ENCODE measurements at regions not wholly inside any gene's neighbourhood (a gene's known extent, or its start where the extent isn't known, plus 50 kb on each side); places are given as distances from the start of the nearest gene placed in this dataset.

DNA sequence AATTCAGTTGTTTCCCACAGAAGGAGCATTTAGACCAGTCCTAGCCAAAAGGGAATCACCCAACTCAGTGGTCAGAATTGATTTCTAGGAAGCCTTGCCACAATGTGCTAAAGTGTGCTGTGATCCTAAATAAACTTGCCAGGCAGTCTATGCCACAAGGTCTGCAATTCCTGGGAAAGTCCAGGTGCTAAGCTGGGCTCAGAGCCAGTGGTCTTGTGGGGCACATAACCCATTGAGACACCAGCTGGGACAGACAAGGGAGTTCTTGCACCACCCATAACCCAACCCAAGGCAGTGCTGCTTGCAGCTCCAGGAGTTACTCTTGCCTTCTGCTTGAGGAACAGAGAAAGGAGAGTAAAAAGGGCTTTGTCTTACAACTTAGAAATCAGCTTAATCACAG is 489.5 kb upstream of the SPRY2 start:
- no peak for ATAC-seq (ENCODE audit: low read depth)
- H3K36me3 ChIP-seq (ENCODE audit: low read depth), result no peaks in the 10 kb centered on the region
- no peak for DNase-seq (ENCODE audit: low spot score)
- TF ChIP-seq, protein P1, sequence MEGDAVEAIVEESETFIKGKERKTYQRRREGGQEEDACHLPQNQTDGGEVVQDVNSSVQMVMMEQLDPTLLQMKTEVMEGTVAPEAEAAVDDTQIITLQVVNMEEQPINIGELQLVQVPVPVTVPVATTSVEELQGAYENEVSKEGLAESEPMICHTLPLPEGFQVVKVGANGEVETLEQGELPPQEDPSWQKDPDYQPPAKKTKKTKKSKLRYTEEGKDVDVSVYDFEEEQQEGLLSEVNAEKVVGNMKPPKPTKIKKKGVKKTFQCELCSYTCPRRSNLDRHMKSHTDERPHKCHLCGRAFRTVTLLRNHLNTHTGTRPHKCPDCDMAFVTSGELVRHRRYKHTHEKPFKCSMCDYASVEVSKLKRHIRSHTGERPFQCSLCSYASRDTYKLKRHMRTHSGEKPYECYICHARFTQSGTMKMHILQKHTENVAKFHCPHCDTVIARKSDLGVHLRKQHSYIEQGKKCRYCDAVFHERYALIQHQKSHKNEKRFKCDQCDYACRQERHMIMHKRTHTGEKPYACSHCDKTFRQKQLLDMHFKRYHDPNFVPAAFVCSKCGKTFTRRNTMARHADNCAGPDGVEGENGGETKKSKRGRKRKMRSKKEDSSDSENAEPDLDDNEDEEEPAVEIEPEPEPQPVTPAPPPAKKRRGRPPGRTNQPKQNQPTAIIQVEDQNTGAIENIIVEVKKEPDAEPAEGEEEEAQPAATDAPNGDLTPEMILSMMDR (IDR thresholded peaks at IDR 0.05; ENCODE audit: poor library complexity, severe bottlenecking), result no peak
- H3K4me1 ChIP-seq (ENCODE audit: insufficient read depth, poor library complexity, severe bottlenecking), result no peaks in the 10 kb centered on the region
- no peaks in the 10 kb centered on the region for H3K9me3 ChIP-seq (ENCODE audit: severe bottlenecking)
- H3K27ac ChIP-seq (ENCODE audit: poor library complexity, severe bottlenecking), result no peak overlapping the region
- H3K27me3 ChIP-seq (ENCODE audit: insufficient read depth, poor library complexity, severe bottlenecking), result no peaks in the 10 kb centered on the region
- no peak overlapping the region for H3K4me3 ChIP-seq (ENCODE audit: severe bottlenecking)

DNA sequence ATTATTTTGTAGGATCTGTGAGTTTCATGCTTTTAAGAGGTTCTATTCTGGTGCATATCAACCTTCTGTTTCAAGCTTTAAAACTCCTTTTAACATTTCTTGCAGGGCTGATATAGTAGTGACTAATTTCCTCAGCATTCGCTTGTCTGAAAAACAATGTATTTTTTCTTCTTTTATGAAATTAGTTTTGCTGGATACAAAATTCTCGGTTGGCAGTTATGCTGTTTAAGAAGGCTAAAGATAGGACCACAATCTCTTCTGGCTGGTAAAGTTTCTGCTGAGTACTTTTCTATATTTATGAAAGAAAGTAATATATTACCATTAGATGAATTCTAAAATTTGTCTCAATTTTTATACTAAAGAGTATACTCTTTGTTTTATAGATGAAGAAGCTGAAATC is 487.8 kb upstream of the SPRY2 start:
- ATAC-seq (ENCODE audit: low read depth) (no peak), DNase-seq (ENCODE audit: low spot score) (no peak)
- no peaks in the 10 kb centered on the region for H3K4me1 ChIP-seq (ENCODE audit: insufficient read depth, poor library complexity, severe bottlenecking)
- no peak overlapping the region for H3K27ac ChIP-seq (ENCODE audit: poor library complexity, severe bottlenecking)
- no peaks in the 10 kb centered on the region for H3K36me3 ChIP-seq (ENCODE audit: low read depth)
- H3K27me3 ChIP-seq (ENCODE audit: insufficient read depth, poor library complexity, severe bottlenecking), result no peaks in the 10 kb centered on the region
- TF ChIP-seq, protein P1 (IDR thresholded peaks at IDR 0.05; ENCODE audit: poor library complexity, severe bottlenecking), result no peak
- no peaks in the 10 kb centered on the region for H3K9me3 ChIP-seq (ENCODE audit: severe bottlenecking)
- H3K4me3 ChIP-seq (ENCODE audit: severe bottlenecking), result no peak overlapping the region

DNA sequence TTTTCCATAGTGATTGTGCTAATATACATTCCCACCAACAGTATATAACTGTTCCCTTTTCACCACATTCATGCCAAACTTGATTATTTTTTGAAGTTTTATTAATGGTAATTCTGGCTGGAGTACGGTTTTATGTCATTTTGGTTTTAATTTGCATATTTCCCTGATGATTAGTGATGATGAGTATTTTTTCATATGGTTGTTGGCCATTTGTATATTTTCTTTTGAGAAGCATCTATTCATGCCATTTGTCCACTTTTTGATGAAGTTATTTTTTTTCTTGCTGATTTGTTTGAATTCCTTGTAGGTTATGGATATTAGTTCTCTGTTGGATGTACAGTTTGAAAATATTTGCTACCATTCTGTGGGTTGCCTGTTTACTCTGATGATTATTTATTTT is 484.4 kb upstream of the SPRY2 start:
- no peak for DNase-seq (ENCODE audit: low spot score)
- Histone ChIP-seq H3K27ac (ENCODE audit: poor library complexity, severe bottlenecking) (no peak overlapping the region), H3K27me3 (ENCODE audit: insufficient read depth, poor library complexity, severe bottlenecking) (no peaks in the 10 kb centered on the region), H3K4me1 (ENCODE audit: insufficient read depth, poor library complexity, severe bottlenecking) (no peaks in the 10 kb centered on the region), H3K36me3 (ENCODE audit: low read depth) (no peaks in the 10 kb centered on the region), H3K9me3 (ENCODE audit: severe bottlenecking) (no peaks in the 10 kb centered on the region), H3K4me3 (ENCODE audit: severe bottlenecking) (no peak overlapping the region)
- TF ChIP-seq, protein P1 (IDR thresholded peaks at IDR 0.05; ENCODE audit: poor library complexity, severe bottlenecking), result no peak
- no peak for ATAC-seq (ENCODE audit: low read depth)

- ATAC-seq (ENCODE audit: low read depth), result no peak
These were observed 483.3 kb upstream of the SPRY2 start for GRCh38 chr13:80824229-80824628.

DNA sequence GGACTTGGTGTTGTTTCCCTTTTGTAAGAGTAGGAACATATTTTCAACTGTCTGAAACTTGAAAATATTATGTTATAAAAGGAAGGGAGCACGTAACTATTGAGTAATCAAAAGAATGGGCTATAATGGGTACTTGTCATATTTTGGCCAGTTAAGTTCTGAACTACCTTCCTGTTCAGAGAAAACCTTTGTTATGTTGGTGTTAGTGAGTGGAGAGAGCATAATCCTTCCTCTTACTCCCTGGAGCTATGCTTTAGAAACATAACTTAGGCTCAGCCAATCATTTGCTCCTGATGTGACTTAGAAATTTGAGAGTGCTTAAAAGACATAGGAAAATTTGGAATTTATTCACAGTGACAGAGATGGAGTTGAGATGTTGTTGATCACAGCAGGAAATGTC is 482.5 kb upstream of the SPRY2 start:
- Histone ChIP-seq H3K9me3 (ENCODE audit: severe bottlenecking) (no peaks in the 10 kb centered on the region), H3K36me3 (ENCODE audit: low read depth) (no peaks in the 10 kb centered on the region), H3K27ac (ENCODE audit: poor library complexity, severe bottlenecking) (no peak overlapping the region), H3K27me3 (ENCODE audit: insufficient read depth, poor library complexity, severe bottlenecking) (no peaks in the 10 kb centered on the region), H3K4me1 (ENCODE audit: insufficient read depth, poor library complexity, severe bottlenecking) (no peaks in the 10 kb centered on the region), H3K4me3 (ENCODE audit: severe bottlenecking) (no peak overlapping the region)
- TF ChIP-seq, protein P1 (IDR thresholded peaks at IDR 0.05; ENCODE audit: poor library complexity, severe bottlenecking), result no peak
- ATAC-seq (ENCODE audit: low read depth), result no peak
- DNase-seq (ENCODE audit: low spot score), result no peak

More at GRCh38 chr13:80824229-80824628, 483.3 kb upstream of the SPRY2 start:
- TF ChIP-seq, protein P1 (IDR thresholded peaks at IDR 0.05; ENCODE audit: poor library complexity, severe bottlenecking), result no peak
- Histone ChIP-seq H3K9me3 (ENCODE audit: severe bottlenecking) (no peaks in the 10 kb centered on the region), H3K4me1 (ENCODE audit: insufficient read depth, poor library complexity, severe bottlenecking) (no peaks in the 10 kb centered on the region), H3K27ac (ENCODE audit: poor library complexity, severe bottlenecking) (no peak overlapping the region), H3K36me3 (ENCODE audit: low read depth) (no peaks in the 10 kb centered on the region), H3K4me3 (ENCODE audit: severe bottlenecking) (no peak overlapping the region), H3K27me3 (ENCODE audit: insufficient read depth, poor library complexity, severe bottlenecking) (no peaks in the 10 kb centered on the region)
- DNase-seq (ENCODE audit: low spot score), result no peak
